Vagina (tissue), 2 donors: ENCODE measurements at regions not wholly inside any gene's neighbourhood (a gene's known extent, or its start where the extent isn't known, plus 50 kb on each side); places are given as distances from the start of the nearest gene placed in this dataset.

ENCODE experiments used
- CTCF ChIP-seq, 3 experiments: fragments of 450-650 bp in 2 of 3; fragments of 200-600 bp in 1 of 3; sonication (generic) in 1 of 3; IDR thresholded peaks; one replicate each; pipeline ENCODE4 v1.5.1; 2017 to 2019; ENCODE audit warnings: antibody characterized with exemption in 3 of 3, mild to moderate bottlenecking in 2 of 3, moderate library complexity in 2 of 3
- POLR2A ChIP-seq, 2 donors: fragments of 450-650 bp; IDR thresholded peaks; one replicate each; pipeline ENCODE4 v1.6.1; 2017; ENCODE audit warnings: antibody characterized with exemption in 2 of 2, mild to moderate bottlenecking in 2 of 2, moderate library complexity in 2 of 2
- POLR2AphosphoS5 ChIP-seq, 2 donors: sonication (generic); formaldehyde crosslinking; IDR thresholded peaks; one replicate each; pipeline ENCODE4 v1.9.0; 2017; ENCODE audit warnings: antibody characterized with exemption in 2 of 2, mild to moderate bottlenecking in 2 of 2, low read depth in 1 of 2; ENCODE audit not compliant: insufficient read depth in 1 of 2

GRCh38 chr12:124389725-124390441, 95.0 kb downstream of the RFLNA start:
- no peak for TF ChIP-seq CTCF (IDR thresholded peaks at IDR 0.05)
- no peak for TF ChIP-seq POLR2A (IDR thresholded peaks at IDR 0.05)
- no peak for TF ChIP-seq POLR2AphosphoS5 (IDR thresholded peaks at IDR 0.05; ENCODE audit: insufficient read depth in 1 of 2, low read depth in 1 of 2)
